GM23248 (cell line): ENCODE measurements at regions not wholly inside any gene's neighbourhood (a gene's known extent, or its start where the extent isn't known, plus 50 kb on each side); places are given as distances from the start of the nearest gene placed in this dataset.

Experiments
- EZH2 ChIP-seq: fragments of 200-600 bp; sonication (generic); IDR thresholded peaks from 2 replicates; pipeline ENCODE4 v1.6.1; 2018; ENCODE audit warnings: antibody characterized with exemption, mild to moderate bottlenecking; ENCODE audit not compliant: insufficient read depth, poor library complexity, severe bottlenecking
- EZH2phosphoT487 ChIP-seq: fragments of 200-600 bp; sonication (generic); IDR thresholded peaks from 2 replicates; pipeline ENCODE4 v1.6.1; 2018; ENCODE audit warnings: antibody characterized with exemption, moderate library complexity, mild to moderate bottlenecking, low read depth; ENCODE audit not compliant: insufficient read depth

DNA sequence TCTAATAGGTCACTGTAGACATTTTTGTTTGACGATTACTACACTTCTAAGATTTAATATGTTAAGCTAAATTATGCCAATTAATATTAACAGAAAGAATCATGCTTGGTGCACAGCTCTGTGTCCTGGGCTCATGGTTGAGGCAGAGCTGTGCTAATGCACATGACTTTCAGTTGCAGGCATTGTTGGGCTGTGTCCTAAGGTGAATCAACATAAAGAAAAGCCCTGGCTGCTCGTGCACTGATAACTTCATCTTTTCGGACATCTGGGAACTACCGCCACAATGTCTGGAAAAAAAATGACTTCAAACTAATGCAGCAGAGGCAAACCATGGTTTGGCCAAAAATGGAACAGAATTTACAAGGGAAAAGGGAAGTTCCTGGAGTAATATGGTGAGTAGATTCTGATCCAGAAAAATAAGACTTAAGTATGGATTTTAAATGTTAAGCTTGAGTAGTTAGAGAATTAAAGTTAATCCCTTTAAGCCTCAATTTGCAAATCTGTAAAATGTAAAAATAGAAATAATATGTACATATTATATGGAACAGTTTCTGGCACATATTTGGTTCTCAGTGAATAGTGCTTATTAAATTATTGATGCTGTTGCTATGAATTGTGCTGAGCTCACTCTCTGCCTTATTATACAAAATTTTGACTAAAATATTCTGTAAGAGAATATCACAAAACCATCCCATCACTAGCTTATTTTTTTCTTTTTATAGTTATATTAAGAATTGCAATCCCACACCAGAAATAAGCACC lies 186.1 kb downstream of the BRINP2 start:
- TF ChIP-seq EZH2phosphoT487 (no peak), EZH2 (no peak)
